ENCODE measurements at regions not wholly inside any gene's neighbourhood (a gene's known extent, or its start where the extent isn't known, plus 50 kb on each side); places are given as distances from the start of the nearest gene placed in this dataset.

DNA sequence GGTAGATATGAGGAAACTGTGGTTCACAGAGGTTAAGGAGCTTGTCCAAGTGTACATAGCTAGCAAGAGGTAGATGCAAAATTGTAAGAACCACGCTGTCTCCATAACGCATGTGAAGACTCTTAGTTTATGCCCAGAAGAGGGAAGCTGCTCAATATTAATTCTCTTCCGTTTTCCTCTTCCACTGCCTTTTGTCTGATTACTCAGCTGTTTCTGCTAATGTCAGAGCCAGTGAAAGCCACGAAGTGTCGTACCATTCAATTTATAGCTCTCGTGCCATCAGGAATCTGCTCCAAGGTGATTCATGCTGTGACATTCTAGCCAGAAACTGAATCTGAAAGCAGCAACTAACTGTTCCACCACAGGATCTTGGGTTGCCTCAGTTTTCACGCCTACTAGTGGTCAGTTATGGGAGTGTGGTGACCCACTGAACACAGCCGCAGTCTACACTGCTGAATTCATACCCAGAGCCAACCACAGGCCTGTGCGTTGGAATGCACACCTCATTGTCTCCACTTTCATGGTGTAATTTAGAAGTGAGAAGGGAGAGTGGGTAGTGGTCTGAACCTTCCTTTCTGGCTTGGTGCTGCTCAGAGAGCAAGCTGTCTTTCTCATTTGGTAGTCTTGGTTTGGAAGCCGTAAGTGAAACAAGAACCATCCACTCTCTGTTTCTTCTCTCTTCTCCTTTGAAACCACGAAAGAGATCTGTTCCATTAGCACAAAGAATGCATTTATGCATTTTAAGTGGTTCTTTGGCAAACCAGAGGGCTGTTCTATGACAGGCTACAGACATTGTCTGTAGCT is 74.2 kb upstream of the NAP1L1 start:
- Histone ChIP-seq H3K79me2 (ENCODE audit: low read depth) (no peaks in the 10 kb centered on the region), H3K4me3 (no peak overlapping the region), H3K9me2 (ENCODE audit: insufficient read depth) (no peaks in the 10 kb centered on the region; the same call in 1 of the 2 replicates), H3K27ac (no peak overlapping the region), H3K27me3 (ENCODE audit: insufficient read depth, low read depth) (no peaks in the 10 kb centered on the region), H3K4me1 (replicated peaks; ENCODE audit: insufficient read depth) (no peaks in the 10 kb centered on the region), H3K9me3 (ENCODE audit: insufficient read depth, low read depth) (no peaks in the 10 kb centered on the region), H2AFZ (no peak overlapping the region), H4K20me1 (ENCODE audit: insufficient read depth) (no peaks in the 10 kb centered on the region), H3K36me3 (ENCODE audit: low read depth) (no peaks in the 10 kb centered on the region), H3F3A (ENCODE audit: insufficient read depth, low read depth) (no peaks in the 10 kb centered on the region), H3K4me2 (no peak overlapping the region)
- no TSS peak for BruUV-seq (replicated peaks)
- DNase-seq: peak in 1 of 2 experiments; percentile 53
- ChIA-PET POLR2A (ENCODE audit: unreplicated experiment) (no interaction called here), CTCF (interaction anchor here (0.6 to 1.2 kb wide), 4 partner anchors 72 to 598 kb away, joined by 3 to 4 read pairs (median 4); no protein-coding TSS in a partner anchor)
- intact Hi-C loops (cut with micrococcal nuclease; ENCODE audit: unreplicated experiment): loop anchor here (1.0 to 10.0 kb wide), 4 partner anchors 76 to 296 kb away; partner anchors contain the start of genes BBS10 and NAP1L1
- TF ChIP-seq, protein P1, sequence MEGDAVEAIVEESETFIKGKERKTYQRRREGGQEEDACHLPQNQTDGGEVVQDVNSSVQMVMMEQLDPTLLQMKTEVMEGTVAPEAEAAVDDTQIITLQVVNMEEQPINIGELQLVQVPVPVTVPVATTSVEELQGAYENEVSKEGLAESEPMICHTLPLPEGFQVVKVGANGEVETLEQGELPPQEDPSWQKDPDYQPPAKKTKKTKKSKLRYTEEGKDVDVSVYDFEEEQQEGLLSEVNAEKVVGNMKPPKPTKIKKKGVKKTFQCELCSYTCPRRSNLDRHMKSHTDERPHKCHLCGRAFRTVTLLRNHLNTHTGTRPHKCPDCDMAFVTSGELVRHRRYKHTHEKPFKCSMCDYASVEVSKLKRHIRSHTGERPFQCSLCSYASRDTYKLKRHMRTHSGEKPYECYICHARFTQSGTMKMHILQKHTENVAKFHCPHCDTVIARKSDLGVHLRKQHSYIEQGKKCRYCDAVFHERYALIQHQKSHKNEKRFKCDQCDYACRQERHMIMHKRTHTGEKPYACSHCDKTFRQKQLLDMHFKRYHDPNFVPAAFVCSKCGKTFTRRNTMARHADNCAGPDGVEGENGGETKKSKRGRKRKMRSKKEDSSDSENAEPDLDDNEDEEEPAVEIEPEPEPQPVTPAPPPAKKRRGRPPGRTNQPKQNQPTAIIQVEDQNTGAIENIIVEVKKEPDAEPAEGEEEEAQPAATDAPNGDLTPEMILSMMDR (conservative IDR thresholded peaks at IDR 0.05): peak; percentile 57
- TF ChIP-seq EZH2 (IDR thresholded peaks at IDR 0.05; ENCODE audit: low read depth): no peak

DNA sequence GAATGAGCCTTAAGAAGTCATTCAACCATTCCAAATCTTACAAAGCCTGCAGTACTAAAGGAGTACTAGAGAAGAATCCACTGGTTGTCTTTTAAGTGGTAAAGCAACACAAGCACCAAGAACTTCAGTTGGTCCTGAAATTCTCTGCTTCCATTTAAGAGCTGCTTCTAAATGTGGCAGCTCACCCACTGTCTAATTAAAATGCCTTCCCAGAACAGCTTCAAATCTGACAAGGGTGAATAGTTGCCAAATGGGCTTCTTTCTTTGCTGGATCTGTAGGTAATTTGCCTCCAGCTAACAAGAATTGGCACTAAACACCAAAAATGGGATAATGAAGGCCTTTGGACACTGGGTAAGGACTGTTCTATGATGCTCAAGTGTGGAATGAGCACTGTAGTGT is 72.2 kb upstream of the NAP1L1 start:
- Histone ChIP-seq H2AFZ (no peak overlapping the region), H3K4me2 (no peak overlapping the region), H3K79me2 (ENCODE audit: low read depth) (no peaks in the 10 kb centered on the region), H3K9me3 (ENCODE audit: insufficient read depth, low read depth) (no peaks in the 10 kb centered on the region), H3K27ac (no peak overlapping the region), H3K36me3 (ENCODE audit: low read depth) (no peaks in the 10 kb centered on the region), H3K27me3 (ENCODE audit: insufficient read depth, low read depth) (no peaks in the 10 kb centered on the region), H3K4me1 (replicated peaks; ENCODE audit: insufficient read depth) (no peaks in the 10 kb centered on the region), H3F3A (ENCODE audit: insufficient read depth, low read depth) (no peaks in the 10 kb centered on the region), H3K4me3 (no peak overlapping the region), H3K9me2 (ENCODE audit: insufficient read depth) (no peaks in the 10 kb centered on the region), H4K20me1 (ENCODE audit: insufficient read depth) (no peaks in the 10 kb centered on the region)
- no peak for TF ChIP-seq EZH2 (IDR thresholded peaks at IDR 0.05; ENCODE audit: low read depth)
- TF ChIP-seq, protein P1 (conservative IDR thresholded peaks at IDR 0.05): no peak
- ChIA-PET POLR2A (ENCODE audit: unreplicated experiment) (no interaction called here), CTCF (no interaction called here)
- DNase-seq: no peak
- intact Hi-C loops (cut with micrococcal nuclease; ENCODE audit: unreplicated experiment): loop anchor here (5.0 to 10.0 kb wide), 2 partner anchors 74 to 298 kb away; partner anchors contain the start of gene NAP1L1
- no TSS peak for BruUV-seq (replicated peaks)

DNA sequence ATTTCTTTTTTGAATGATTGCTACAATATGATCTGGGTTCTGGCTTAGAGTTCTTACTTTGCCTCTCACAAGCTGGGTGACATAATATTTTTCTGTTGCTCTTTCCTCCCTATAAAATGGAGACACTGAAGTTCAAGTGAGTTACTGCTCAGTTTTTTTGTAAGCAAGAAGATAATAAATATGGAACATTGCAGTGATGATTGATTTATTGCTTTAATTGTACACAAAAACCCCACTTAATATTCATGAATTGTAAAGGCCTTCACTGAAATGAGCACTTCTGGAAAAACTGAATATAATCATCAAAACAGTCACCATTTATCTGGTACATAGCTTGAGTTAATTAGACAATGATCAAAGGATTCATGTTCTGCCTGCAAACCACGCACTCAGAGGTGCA is 71.8 kb upstream of the NAP1L1 start:
- Histone ChIP-seq H3K27me3 (ENCODE audit: insufficient read depth, low read depth) (no peaks in the 10 kb centered on the region), H3K27ac (no peak overlapping the region), H3K79me2 (ENCODE audit: low read depth) (no peaks in the 10 kb centered on the region), H3F3A (ENCODE audit: insufficient read depth, low read depth) (no peaks in the 10 kb centered on the region), H3K4me1 (replicated peaks; ENCODE audit: insufficient read depth) (no peaks in the 10 kb centered on the region), H3K9me2 (ENCODE audit: insufficient read depth) (no peaks in the 10 kb centered on the region), H4K20me1 (ENCODE audit: insufficient read depth) (no peaks in the 10 kb centered on the region), H2AFZ (no peak overlapping the region), H3K36me3 (ENCODE audit: low read depth) (no peaks in the 10 kb centered on the region), H3K9me3 (ENCODE audit: insufficient read depth, low read depth) (no peaks in the 10 kb centered on the region), H3K4me2 (no peak overlapping the region), H3K4me3 (no peak overlapping the region)
- intact Hi-C loops (cut with micrococcal nuclease; ENCODE audit: unreplicated experiment): loop anchor here (5.0 to 10.0 kb wide), 2 partner anchors 74 to 298 kb away; partner anchors contain the start of gene NAP1L1
- POLR2A ChIA-PET (ENCODE audit: unreplicated experiment): no interaction called here
- no peak for DNase-seq
- no TSS peak for BruUV-seq (replicated peaks)
- CTCF ChIA-PET: no interaction called here
- TF ChIP-seq, protein P1 (conservative IDR thresholded peaks at IDR 0.05): no peak
- TF ChIP-seq EZH2 (IDR thresholded peaks at IDR 0.05; ENCODE audit: low read depth): no peak

Measured in PC-9 (cell line).